Mammary epithelial cell (primary cell): ENCODE measurements at regions not wholly inside any gene's neighbourhood (a gene's known extent, or its start where the extent isn't known, plus 50 kb on each side); places are given as distances from the start of the nearest gene placed in this dataset.

ENCODE experiments used
- EZH2 ChIP-seq: IDR thresholded peaks from 2 replicates; pipeline ENCODE4 v1.6.1; 2012; ENCODE audit warnings: low read length, inconsistent platforms, borderline replicate concordance
- TF ChIP-seq, protein P1 (sequence below), 2 donors: IDR thresholded peaks in 1 of 2; conservative IDR thresholded peaks in 1 of 2; 2 replicates each; pipeline ENCODE4 v1.5.1; 2011 to 2012; ENCODE audit warnings: inconsistent platforms in 2 of 2, low read length in 2 of 2, mild to moderate bottlenecking in 2 of 2, control low read depth in 1 of 2, low read depth in 1 of 2; ENCODE audit not compliant: insufficient read depth in 1 of 2; ENCODE audit errors: extremely low read depth in 1 of 2

DNA sequence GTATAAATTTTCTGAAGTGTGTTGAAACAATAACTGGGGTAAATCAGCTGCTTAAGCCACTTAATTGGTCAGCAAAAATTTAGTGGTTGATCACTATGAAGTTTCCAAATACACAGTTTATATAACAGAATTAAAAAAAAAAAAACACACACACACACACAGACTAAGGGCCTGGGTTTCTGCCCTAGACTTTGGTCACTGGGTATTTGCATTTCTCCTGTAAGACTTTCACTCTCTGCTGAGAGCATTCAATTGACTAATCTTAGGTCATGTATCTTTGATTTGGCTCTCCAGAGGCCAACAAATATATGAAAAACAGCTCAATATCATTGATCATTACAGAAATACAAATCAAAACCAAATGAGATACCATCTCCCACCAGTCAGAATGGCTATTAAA is 214.3 kb downstream of the KCNA4 start:
- TF ChIP-seq, protein P1, sequence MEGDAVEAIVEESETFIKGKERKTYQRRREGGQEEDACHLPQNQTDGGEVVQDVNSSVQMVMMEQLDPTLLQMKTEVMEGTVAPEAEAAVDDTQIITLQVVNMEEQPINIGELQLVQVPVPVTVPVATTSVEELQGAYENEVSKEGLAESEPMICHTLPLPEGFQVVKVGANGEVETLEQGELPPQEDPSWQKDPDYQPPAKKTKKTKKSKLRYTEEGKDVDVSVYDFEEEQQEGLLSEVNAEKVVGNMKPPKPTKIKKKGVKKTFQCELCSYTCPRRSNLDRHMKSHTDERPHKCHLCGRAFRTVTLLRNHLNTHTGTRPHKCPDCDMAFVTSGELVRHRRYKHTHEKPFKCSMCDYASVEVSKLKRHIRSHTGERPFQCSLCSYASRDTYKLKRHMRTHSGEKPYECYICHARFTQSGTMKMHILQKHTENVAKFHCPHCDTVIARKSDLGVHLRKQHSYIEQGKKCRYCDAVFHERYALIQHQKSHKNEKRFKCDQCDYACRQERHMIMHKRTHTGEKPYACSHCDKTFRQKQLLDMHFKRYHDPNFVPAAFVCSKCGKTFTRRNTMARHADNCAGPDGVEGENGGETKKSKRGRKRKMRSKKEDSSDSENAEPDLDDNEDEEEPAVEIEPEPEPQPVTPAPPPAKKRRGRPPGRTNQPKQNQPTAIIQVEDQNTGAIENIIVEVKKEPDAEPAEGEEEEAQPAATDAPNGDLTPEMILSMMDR (conservative IDR thresholded peaks at IDR 0.05 in 1 of 2, IDR thresholded peaks at IDR 0.05 in 1 of 2; ENCODE audit: extremely low read depth in 1 of 2, insufficient read depth in 1 of 2, low read depth in 1 of 2, low read length in 2 of 2), result no peak
- TF ChIP-seq EZH2, result no peak
